HEK293 (cell line): ENCODE measurements at regions not wholly inside any gene's neighbourhood (a gene's known extent, or its start where the extent isn't known, plus 50 kb on each side); places are given as distances from the start of the nearest gene placed in this dataset.

Source experiments
- ATF2 ChIP-seq: fragments of 450-650 bp; formaldehyde crosslinking; IDR thresholded peaks from 2 replicates; pipeline ENCODE4 v1.5.1; 2016; ENCODE audit warnings: missing biosample characterization, missing genetic modification characterization, low read depth
- CTCF ChIP-seq: fragments of 450-650 bp; formaldehyde crosslinking; IDR thresholded peaks from 2 replicates; pipeline ENCODE4 v1.5.1; 2016; ENCODE audit warnings: missing biosample characterization, missing genetic modification characterization

GRCh38 chr18:25814841-25815458 is 275.5 kb downstream of the SS18 start:
- TF ChIP-seq ATF2 (tag by site-specific recombination) (no peak), CTCF (tag by site-specific recombination) (no peak)
